Right lobe of liver (tissue), 4 donors: ENCODE measurements at regions not wholly inside any gene's neighbourhood (a gene's known extent, or its start where the extent isn't known, plus 50 kb on each side); places are given as distances from the start of the nearest gene placed in this dataset.

Experiments used
- POLR2A ChIP-seq: fragments of 450-650 bp; IDR thresholded peaks from one replicate; pipeline ENCODE4 v1.6.1; 2017; ENCODE audit warnings: antibody characterized with exemption, mild to moderate bottlenecking
- TF ChIP-seq, protein P1 (sequence below), 4 donors: fragments of 200-600 bp in 3 of 4; fragments of 450-650 bp in 1 of 4; IDR thresholded peaks; one replicate each; pipeline versions ENCODE4 v1.5.1 to v1.8.0; 2016 to 2022; ENCODE audit warnings: antibody characterized with exemption in 4 of 4, mild to moderate bottlenecking in 2 of 4
- donor health status: DM: no; HTN: no; CAD: no.
- donor health status: DM: no; HTN: no; CAD: no.
- donor health status: DM: no; HTN: yes; CAD: no.

GRCh38 chr14:38079886-38080285 is 127.8 kb upstream of the SSTR1 start:
- TF ChIP-seq, protein P1, sequence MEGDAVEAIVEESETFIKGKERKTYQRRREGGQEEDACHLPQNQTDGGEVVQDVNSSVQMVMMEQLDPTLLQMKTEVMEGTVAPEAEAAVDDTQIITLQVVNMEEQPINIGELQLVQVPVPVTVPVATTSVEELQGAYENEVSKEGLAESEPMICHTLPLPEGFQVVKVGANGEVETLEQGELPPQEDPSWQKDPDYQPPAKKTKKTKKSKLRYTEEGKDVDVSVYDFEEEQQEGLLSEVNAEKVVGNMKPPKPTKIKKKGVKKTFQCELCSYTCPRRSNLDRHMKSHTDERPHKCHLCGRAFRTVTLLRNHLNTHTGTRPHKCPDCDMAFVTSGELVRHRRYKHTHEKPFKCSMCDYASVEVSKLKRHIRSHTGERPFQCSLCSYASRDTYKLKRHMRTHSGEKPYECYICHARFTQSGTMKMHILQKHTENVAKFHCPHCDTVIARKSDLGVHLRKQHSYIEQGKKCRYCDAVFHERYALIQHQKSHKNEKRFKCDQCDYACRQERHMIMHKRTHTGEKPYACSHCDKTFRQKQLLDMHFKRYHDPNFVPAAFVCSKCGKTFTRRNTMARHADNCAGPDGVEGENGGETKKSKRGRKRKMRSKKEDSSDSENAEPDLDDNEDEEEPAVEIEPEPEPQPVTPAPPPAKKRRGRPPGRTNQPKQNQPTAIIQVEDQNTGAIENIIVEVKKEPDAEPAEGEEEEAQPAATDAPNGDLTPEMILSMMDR (IDR thresholded peaks at IDR 0.05): no peak
- TF ChIP-seq POLR2A: no peak
